A549 (cell line): ENCODE measurements at regions not wholly inside any gene's neighbourhood (a gene's known extent, or its start where the extent isn't known, plus 50 kb on each side); places are given as distances from the start of the nearest gene placed in this dataset.

Experiments
- ATAC-seq, 2 experiments: fragments of 200-7000 bp in 1 of 2; fragments of >200 bp in 1 of 2; cut with Nextera tagmentation in 1 of 2; cut with Tn5 transposase in 1 of 2; 3 replicates each; pipeline versions ENCODE4 v1.8.0 to v1.9.1; 2018 to 2020; ENCODE audit warnings: mild to moderate bottlenecking in 1 of 2, moderate library complexity in 1 of 2
- CTCF ChIA-PET: fragments of 300-600 bp; sonication (Branson Sonifier 250); formaldehyde crosslinking; extraction: SDS; loops from one replicate; lab custom pipeline; 2021; ENCODE audit warnings: antibody characterized with exemption, inconsistent platforms; lab: Yijun Ruan, JAX
- POLR2A ChIA-PET: fragments of 350-600 bp; formaldehyde crosslinking; extraction: SDS; loops from one replicate; lab custom pipeline; 2021; ENCODE audit warnings: antibody characterized with exemption, inconsistent platforms; lab: Yijun Ruan, JAX
- DNase-seq, 2 experiments: peaks; one replicate each; pipeline versions ENCODE4 v3.0.0 to v3.0.0-alpha.2; 2011 to 2016; ENCODE audit warnings: low read depth in 1 of 2, low spot score in 1 of 2
- FAIRE-seq: peaks from 2 replicates; lab custom pipeline; 2011; peaks lifted over from hg19 to GRCh38; lab: Jason Lieb, UNC
- H3K27ac ChIP-seq, 2 experiments: fragments of >200 bp; sonication (Bioruptor Twin); formaldehyde crosslinking; 3 replicates each; pipeline ENCODE4 v1.5.1; 2016 to 2017
- H3K4me1 ChIP-seq: fragments of >200 bp; sonication (Bioruptor Twin); formaldehyde crosslinking; 3 replicates; pipeline ENCODE4 v1.6.1; 2016
- H3K4me2 ChIP-seq: fragments of >200 bp; sonication (Bioruptor Twin); formaldehyde crosslinking; 3 replicates; pipeline ENCODE4 v1.6.1; 2016
- H3K4me3 ChIP-seq: fragments of >200 bp; sonication (Bioruptor Twin); formaldehyde crosslinking; 3 replicates; pipeline ENCODE4 v1.5.1; 2016
- H3K9me3 ChIP-seq: fragments of >200 bp; sonication (Bioruptor Twin); formaldehyde crosslinking; 3 replicates; pipeline ENCODE4 v1.6.1; 2016
- ATOH8 ChIP-seq: fragments of 250-450 bp; sonication (Bioruptor Pico); IDR thresholded peaks from 2 replicates; pipeline ENCODE4 v1.5.0; 2020; ENCODE audit warnings: low read depth, mild to moderate bottlenecking, moderate library complexity
- BCL3 ChIP-seq: fragments of >200 bp; sonication (Bioruptor Twin); formaldehyde crosslinking; IDR thresholded peaks from 3 replicates; pipeline ENCODE4 v1.6.1; 2016
- CHD4 ChIP-seq: fragments of 200-600 bp; sonication (generic); IDR thresholded peaks from 2 replicates; pipeline ENCODE4 v1.6.1; 2016; ENCODE audit warnings: antibody characterized with exemption, mild to moderate bottlenecking, borderline replicate concordance
- E2F6 ChIP-seq: IDR thresholded peaks from 2 replicates; pipeline ENCODE4 v1.6.1; 2012; ENCODE audit warnings: low read depth, borderline replicate concordance
- ELK1 ChIP-seq: fragments of 150-350 bp; IDR thresholded peaks from 2 replicates; pipeline ENCODE4 v1.6.1; 2014; ENCODE audit warnings: low read depth, mild to moderate bottlenecking, low read length
- FOSL2 ChIP-seq, 2 experiments: fragments of 450-650 bp in 1 of 2; fragments of >200 bp in 1 of 2; sonication (Bioruptor Twin) in 1 of 2; formaldehyde crosslinking; IDR thresholded peaks; 2 replicates each; pipeline versions ENCODE4 v1.5.0 to v1.6.1; 2016 to 2020; ENCODE audit warnings: mild to moderate bottlenecking in 1 of 2, moderate library complexity in 1 of 2
- GATA3 ChIP-seq: IDR thresholded peaks from 2 replicates; pipeline ENCODE4 v1.6.1; 2012; ENCODE audit warnings: borderline replicate concordance
- KDM1A ChIP-seq: fragments of 200-600 bp; sonication (generic); IDR thresholded peaks from 2 replicates; pipeline ENCODE4 v1.6.1; 2016; ENCODE audit warnings: low read depth, mild to moderate bottlenecking
- KDM5A ChIP-seq: fragments of 200-600 bp; sonication (generic); IDR thresholded peaks from 2 replicates; pipeline ENCODE4 v1.6.1; 2016; ENCODE audit warnings: antibody characterized with exemption, mild to moderate bottlenecking
- MAFK ChIP-seq: fragments of 450-650 bp; IDR thresholded peaks from 2 replicates; pipeline ENCODE4 v1.6.1; 2014; ENCODE audit not compliant: partially characterized antibody
- NFE2L2 ChIP-seq: fragments of 150-350 bp; conservative IDR thresholded peaks from 2 replicates; pipeline ENCODE4 v1.6.1; 2014; ENCODE audit warnings: low read length
- PBX3 ChIP-seq: IDR thresholded peaks from 2 replicates; pipeline ENCODE4 v1.6.1; 2012
- POLR2A ChIP-seq: IDR thresholded peaks from 2 replicates; pipeline ENCODE4 v1.6.1; 2012; ENCODE audit warnings: mild to moderate bottlenecking, low read length
- RAD21 ChIP-seq, 2 experiments: fragments of >200 bp in 1 of 2; sonication (Bioruptor Twin) in 1 of 2; formaldehyde crosslinking in 1 of 2; IDR thresholded peaks in 1 of 2; conservative IDR thresholded peaks in 1 of 2; 2 replicates in 1 of 2; 3 replicates in 1 of 2; pipeline ENCODE4 v1.6.1; 2012 to 2018; ENCODE audit warnings: inconsistent platforms in 1 of 2
- SMC3 ChIP-seq: fragments of >200 bp; sonication (Bioruptor Twin); formaldehyde crosslinking; IDR thresholded peaks from 3 replicates; pipeline ENCODE4 v1.6.1; 2018; ENCODE audit warnings: inconsistent platforms
- TFCP2L1 ChIP-seq: fragments of 250-450 bp; sonication (Bioruptor Pico); IDR thresholded peaks from 2 replicates; pipeline ENCODE4 v1.5.0; 2021; ENCODE audit warnings: mild to moderate bottlenecking
- WGBS: methylation state at CpG from one replicate; pipeline ENCODE4 v1.1.6; 2017; ENCODE audit errors: missing lambda C conversion rate; 5-methylcytosine and 5-hydroxymethylcytosine counted together

- WGBS: 54% methylated on average over 6 of the region's 6 CpGs
- no peak overlapping the region for H3K4me3 ChIP-seq
- no peak overlapping the region for H3K27ac ChIP-seq
- no peaks in the 10 kb centered on the region for H3K4me1 ChIP-seq
- TF ChIP-seq ELK1 (no peak), KDM1A (no peak), CHD4 (no peak), BCL3 (no peak), POLR2A (no peak), PBX3 (no peak)
- ChIA-PET CTCF (interaction anchor here (1.6 kb wide), 1 partner anchor 54 kb away, joined by 3 read pairs; no protein-coding TSS in a partner anchor), POLR2A (no interaction called here)
- no peak overlapping the region for H3K4me2 ChIP-seq
- DNase-seq (no peak), ATAC-seq (no peak), FAIRE-seq (no peak)
- H3K9me3 ChIP-seq: no peaks in the 10 kb centered on the region; the same call in 2 of the 3 replicates
Measured at GRCh38 chr2:240286596-240286995, 146.1 kb upstream of the OTOS start.

- TF ChIP-seq ATOH8 (CRISPR knock-in tag) (no peak), PBX3 (no peak), SMC3 (no peak), GATA3 (no peak), NFE2L2 (no peak), FOSL2 (IDR thresholded peaks at IDR 0.05) (no peak), FOSL2 (CRISPR knock-in tag; IDR thresholded peaks at IDR 0.05) (no peak), KDM5A (no peak), E2F6 (no peak), TFCP2L1 (no peak), MAFK (no peak), BCL3 (no peak), RAD21 (conservative IDR thresholded peaks at IDR 0.05 in 1 of 2, IDR thresholded peaks at IDR 0.05 in 1 of 2) (no peak)
- no peak overlapping the region for H3K4me2 ChIP-seq
- DNase-seq (no peak), ATAC-seq (peak; percentile 20 to 28; a peak in 2 of 6 replicates), FAIRE-seq (no peak)
- no peak overlapping the region for H3K4me3 ChIP-seq
- 82% methylated on average over 11 of the region's 14 CpGs for WGBS
- H3K9me3 ChIP-seq: no peaks in the 10 kb centered on the region
- H3K4me1 ChIP-seq: no peaks in the 10 kb centered on the region
- ChIA-PET POLR2A (no interaction called here), CTCF (interaction anchor here (0.9 to 1.6 kb wide), 2 partner anchors 9 to 54 kb away, joined by 3 read pairs; no protein-coding TSS in a partner anchor)
- H3K27ac ChIP-seq: no peak overlapping the region
Measured at GRCh38 chr2:240287011-240287410, 146.6 kb upstream of the OTOS start.
